Vagina (tissue), 2 donors: ENCODE measurements at regions not wholly inside any gene's neighbourhood (a gene's known extent, or its start where the extent isn't known, plus 50 kb on each side); places are given as distances from the start of the nearest gene placed in this dataset.

Source experiments
- DNase-seq, 2 donors: peaks; one replicate each; pipeline ENCODE4 v3.0.0-alpha.2; 2017; ENCODE audit errors: extremely low spot score in 2 of 2
- H3K27ac ChIP-seq: fragments of 200-600 bp; sonication (generic); one replicate; pipeline ENCODE4 v1.5.1; 2019
- H3K27me3 ChIP-seq: fragments of 200-600 bp; sonication (generic); one replicate; pipeline ENCODE4 v1.5.1; 2019
- H3K36me3 ChIP-seq, 2 donors: fragments of 200-600 bp; sonication (generic); one replicate each; pipeline ENCODE4 v1.5.1; 2017 to 2019
- H3K4me1 ChIP-seq: fragments of 200-600 bp; sonication (generic); one replicate; pipeline ENCODE4 v1.5.1; 2019
- H3K4me3 ChIP-seq, 2 donors: fragments of 200-600 bp; sonication (generic); 1 replicate in 1 of 2; 2 replicates in 1 of 2; pipeline ENCODE4 v1.5.1; 2016 to 2019
- H3K9me3 ChIP-seq: fragments of 200-600 bp; sonication (generic); one replicate; pipeline ENCODE4 v1.5.1; 2019
- CTCF ChIP-seq, 3 experiments: fragments of 450-650 bp in 2 of 3; fragments of 200-600 bp in 1 of 3; sonication (generic) in 1 of 3; IDR thresholded peaks; one replicate each; pipeline ENCODE4 v1.5.1; 2017 to 2019; ENCODE audit warnings: antibody characterized with exemption in 3 of 3, mild to moderate bottlenecking in 2 of 3, moderate library complexity in 2 of 3
- POLR2A ChIP-seq, 2 donors: fragments of 450-650 bp; IDR thresholded peaks; one replicate each; pipeline ENCODE4 v1.6.1; 2017; ENCODE audit warnings: antibody characterized with exemption in 2 of 2, mild to moderate bottlenecking in 2 of 2, moderate library complexity in 2 of 2
- POLR2AphosphoS5 ChIP-seq, 2 donors: sonication (generic); formaldehyde crosslinking; IDR thresholded peaks; one replicate each; pipeline ENCODE4 v1.9.0; 2017; ENCODE audit warnings: antibody characterized with exemption in 2 of 2, mild to moderate bottlenecking in 2 of 2, low read depth in 1 of 2; ENCODE audit not compliant: insufficient read depth in 1 of 2
- intact Hi-C: fragments of 100-400 bp; cut with DNase I; formaldehyde crosslinking; loops from one replicate; pipeline ENCODE4 v1.15.1; 2023

- Histone ChIP-seq H3K36me3 (no peaks in the 10 kb centered on the region), H3K4me3 (no peak overlapping the region), H3K27ac (no peak overlapping the region), H3K9me3 (no peaks in the 10 kb centered on the region), H3K27me3 (no peaks in the 10 kb centered on the region), H3K4me1 (no peaks in the 10 kb centered on the region)
- intact Hi-C loops, result no loop called here
- TF ChIP-seq CTCF (IDR thresholded peaks at IDR 0.05) (no peak), POLR2AphosphoS5 (IDR thresholded peaks at IDR 0.05; ENCODE audit: insufficient read depth in 1 of 2, low read depth in 1 of 2) (no peak), POLR2A (IDR thresholded peaks at IDR 0.05) (no peak)
- no peak for DNase-seq
Observed at GRCh38 chr6:119620846-119621555, 271.4 kb upstream of the MAN1A1 start.

- TF ChIP-seq POLR2AphosphoS5 (IDR thresholded peaks at IDR 0.05; ENCODE audit: insufficient read depth in 1 of 2, low read depth in 1 of 2) (no peak), CTCF (IDR thresholded peaks at IDR 0.05) (no peak), POLR2A (IDR thresholded peaks at IDR 0.05) (no peak)
- Histone ChIP-seq H3K27me3 (no peaks in the 10 kb centered on the region), H3K4me1 (no peaks in the 10 kb centered on the region), H3K9me3 (no peaks in the 10 kb centered on the region), H3K4me3 (no peak overlapping the region), H3K36me3 (no peaks in the 10 kb centered on the region), H3K27ac (no peak overlapping the region)
- no peak for DNase-seq
- intact Hi-C loops, result no loop called here
Observed at GRCh38 chr6:119614138-119614537, 264.6 kb upstream of the MAN1A1 start.

GRCh38 chr6:119612911-119613381 is 263.4 kb upstream of the MAN1A1 start:
- intact Hi-C loops, result no loop called here
- Histone ChIP-seq H3K4me1 (no peaks in the 10 kb centered on the region), H3K9me3 (no peaks in the 10 kb centered on the region), H3K4me3 (no peak overlapping the region), H3K27ac (no peak overlapping the region), H3K36me3 (no peaks in the 10 kb centered on the region), H3K27me3 (no peaks in the 10 kb centered on the region)
- no peak for TF ChIP-seq POLR2A (IDR thresholded peaks at IDR 0.05)
- TF ChIP-seq CTCF (IDR thresholded peaks at IDR 0.05), result no peak
- TF ChIP-seq POLR2AphosphoS5 (IDR thresholded peaks at IDR 0.05; ENCODE audit: insufficient read depth in 1 of 2, low read depth in 1 of 2), result no peak
- DNase-seq, result no peak

GRCh38 chr6:119612176-119612891 is 262.8 kb upstream of the MAN1A1 start:
- Histone ChIP-seq H3K9me3 (no peaks in the 10 kb centered on the region), H3K27me3 (no peaks in the 10 kb centered on the region), H3K27ac (no peak overlapping the region), H3K4me3 (no peak overlapping the region), H3K36me3 (no peaks in the 10 kb centered on the region), H3K4me1 (no peaks in the 10 kb centered on the region)
- intact Hi-C loops, result no loop called here
- DNase-seq, result no peak
- TF ChIP-seq CTCF (IDR thresholded peaks at IDR 0.05) (no peak), POLR2A (IDR thresholded peaks at IDR 0.05) (no peak), POLR2AphosphoS5 (IDR thresholded peaks at IDR 0.05; ENCODE audit: insufficient read depth in 1 of 2, low read depth in 1 of 2) (no peak)

GRCh38 chr6:119610754-119611153 is 261.2 kb upstream of the MAN1A1 start:
- H3K9me3 ChIP-seq, result no peaks in the 10 kb centered on the region
- intact Hi-C loops, result no loop called here
- H3K36me3 ChIP-seq, result no peaks in the 10 kb centered on the region
- H3K4me1 ChIP-seq, result no peaks in the 10 kb centered on the region
- TF ChIP-seq POLR2A (IDR thresholded peaks at IDR 0.05) (no peak), POLR2AphosphoS5 (IDR thresholded peaks at IDR 0.05; ENCODE audit: insufficient read depth in 1 of 2, low read depth in 1 of 2) (no peak), CTCF (IDR thresholded peaks at IDR 0.05) (no peak)
- no peak for DNase-seq
- H3K27ac ChIP-seq, result no peak overlapping the region
- no peak overlapping the region for H3K4me3 ChIP-seq
- no peaks in the 10 kb centered on the region for H3K27me3 ChIP-seq
